ENCODE measurements at regions not wholly inside any gene's neighbourhood (a gene's known extent, or its start where the extent isn't known, plus 50 kb on each side); places are given as distances from the start of the nearest gene placed in this dataset.
A peak's percentile ranks its signal among the peaks of the same experiment; 100 is the strongest.

DNA sequence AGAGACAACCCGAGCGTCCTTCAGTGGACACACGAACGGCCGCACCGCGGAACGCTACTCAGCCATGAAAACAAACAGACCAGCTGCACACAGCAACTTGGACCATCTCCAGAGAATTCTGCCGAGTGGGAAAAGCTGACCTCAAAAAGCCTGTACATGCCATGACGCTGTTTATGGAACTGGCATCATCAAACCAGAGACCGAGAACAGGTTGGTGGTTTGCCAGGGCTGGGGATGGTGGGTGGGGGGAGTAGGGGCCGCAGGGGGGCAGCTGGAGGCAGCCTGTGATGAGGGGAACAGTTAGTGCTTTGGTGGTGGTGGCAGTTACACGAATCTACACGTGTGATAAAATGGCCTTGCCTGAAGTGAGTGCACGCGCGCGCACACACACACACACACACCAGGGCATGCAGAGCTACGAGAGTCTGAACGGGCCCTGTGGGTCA, 169.8 kb downstream of the LAT start:
- Histone ChIP-seq H3K27ac (ENCODE audit: insufficient read depth, low read length) (peak overlapping the region; percentile 74; the same call in 1 of the 2 replicates), H3K23ac (ENCODE audit: low read depth, low read length) (no peak overlapping the region), H2BK15ac (ENCODE audit: low read depth, low read length) (peak overlapping the region; percentile 51; the same call in 2 of the 3 replicates), H2AK9ac (replicated peaks; ENCODE audit: low read depth, low read length, poor library complexity) (no peak overlapping the region), H2BK5ac (ENCODE audit: low read depth, low read length, poor library complexity, severe bottlenecking) (peak overlapping the region; percentile 35), H3K4me2 (ENCODE audit: low read depth, low read length) (no peak overlapping the region), H3K56ac (ENCODE audit: extremely low read depth, insufficient read depth, low read length) (no peak overlapping the region), H3K9ac (ENCODE audit: low read depth, low read length) (no peak overlapping the region), H3K18ac (ENCODE audit: low read depth, low read length) (peak overlapping the region; percentile 79; the same call in 1 of the 2 replicates), H4K8ac (ENCODE audit: low read depth in 2 of 2, low read length in 2 of 2) (peak overlapping the region; percentile 77 to 90; a peak in 2 of 4 replicates), H4K91ac (ENCODE audit: insufficient read depth, low read depth, low read length) (peak overlapping the region; percentile 76), H2AFZ (replicated peaks; ENCODE audit: low read length, poor library complexity) (no peak overlapping the region), H2BK120ac (ENCODE audit: low read depth, low read length) (peak overlapping the region; percentile 82), H3K4me3 (ENCODE audit: insufficient read depth, low read depth, low read length) (no peak overlapping the region), H2BK20ac (ENCODE audit: low read depth, low read length) (no peak overlapping the region; the same call in 1 of the 2 replicates), H3K27me3 (ENCODE audit: control insufficient read depth, insufficient read depth, low read length) (no peaks in the 10 kb centered on the region), H4K20me1 (ENCODE audit: insufficient read depth, low read length) (no peaks in the 10 kb centered on the region; the same call in 1 of the 2 replicates), H2AK5ac (ENCODE audit: low read depth, low read length) (peak overlapping the region; percentile 83), H3K4ac (ENCODE audit: low read depth, low read length) (peak overlapping the region; percentile 63), H3K9me1 (ENCODE audit: insufficient read depth, low read length) (peaks cover 4% of the 10 kb centered on the region), H3K79me1 (ENCODE audit: low read depth in 1 of 2, low read length in 2 of 2) (no peaks in the 10 kb centered on the region), H3K36me3 (ENCODE audit: control insufficient read depth, insufficient read depth, low read length) (peaks cover 4% of the 10 kb centered on the region; the same call in 1 of the 2 replicates), H3K4me1 (ENCODE audit: control insufficient read depth, insufficient read depth, low read length) (peaks cover 26% of the 10 kb centered on the region), H3K14ac (replicated peaks; ENCODE audit: low read depth, low read length) (no peak overlapping the region), H3K9me3 (ENCODE audit: control insufficient read depth, insufficient read depth, low read length) (no peaks in the 10 kb centered on the region), H4K5ac (ENCODE audit: low read depth, low read length) (peak overlapping the region; percentile 65)
- ChIA-PET CTCF (no interaction called here), POLR2A (ENCODE audit: unreplicated experiment) (no interaction called here)
- intact Hi-C loops (cut with micrococcal nuclease) (loop anchor here (5.0 kb wide), 1 partner anchor 43 kb away; no protein-coding TSS in a partner anchor), in situ Hi-C loops (cut with MboI; ENCODE audit: low sequenced_read_pairs) (no loop called here), dilution Hi-C loops (cut with HindIII; ENCODE audit: low sequenced_read_pairs, unreplicated experiment) (no loop called here)
- TF ChIP-seq MAFK (IDR thresholded peaks at IDR 0.05; ENCODE audit: low read depth, low read length) = 0 out of 2 replicates have a peak, but pooled peaks have one; percentile 21
- no peak for TF ChIP-seq USF2 (IDR thresholded peaks at IDR 0.05; ENCODE audit: low read depth, low read length)
- ATAC-seq (ENCODE audit: low read depth) (peak; percentile 40; the same call in 1 of the 2 replicates), DNase-seq (peak; percentile 83)
- no TSS peak for BruUV-seq (replicated peaks)
- 20% methylated on average over 1 of the region's 20 CpGs; no CpG with 5 or more reads in 1 of the 2 experiments for WGBS, 2 experiments (ENCODE audit: extremely low coverage in 2 of 2, insufficient read length in 1 of 2)

Data from IMR-90 (cell line).